ENCODE measurements at regions not wholly inside any gene's neighbourhood (a gene's known extent, or its start where the extent isn't known, plus 50 kb on each side); places are given as distances from the start of the nearest gene placed in this dataset.

GRCh38 chrX:124960454-124960853, 359.2 kb upstream of the TEX13C start:
- Histone ChIP-seq H3K4me3 (no peak overlapping the region), H3K79me2 (ENCODE audit: control insufficient read depth, insufficient read depth, low read length) (no peaks in the 10 kb centered on the region), H3K36me3 (ENCODE audit: control insufficient read depth in 2 of 2, insufficient read depth in 2 of 2, low read length in 1 of 2) (no peaks in the 10 kb centered on the region), H3K9me3 (replicated peaks; ENCODE audit: control insufficient read depth, insufficient read depth, low read length) (no peaks in the 10 kb centered on the region), H3K9ac (ENCODE audit: control insufficient read depth, insufficient read depth, low read length) (no peak overlapping the region), H3K4me2 (ENCODE audit: control insufficient read depth, insufficient read depth) (no peak overlapping the region), H3K27ac (ENCODE audit: control insufficient read depth, insufficient read depth) (no peak overlapping the region), H2AFZ (ENCODE audit: control insufficient read depth, low read depth, low read length) (no peak overlapping the region), H3K27me3 (replicated peaks in 1 of 2; ENCODE audit: control insufficient read depth in 2 of 2, insufficient read depth in 2 of 2, low read length in 1 of 2) (no peaks in the 10 kb centered on the region), H4K20me1 (ENCODE audit: control insufficient read depth, insufficient read depth) (no peaks in the 10 kb centered on the region), H3K4me1 (ENCODE audit: control insufficient read depth, insufficient read depth, low read length) (no peaks in the 10 kb centered on the region)
- in situ Hi-C loops (cut with MboI) (no loop called here), intact Hi-C loops (cut with micrococcal nuclease; ENCODE audit: unreplicated experiment) (no loop called here)
- POLR2A ChIA-PET = no interaction called here
- SMC1A ChIA-PET (ENCODE audit: uncharacterized antibody, unreplicated experiment) = interaction anchor here (0.7 kb wide), 1 partner anchor 23 kb away, joined by 3 read pairs; no protein-coding TSS in a partner anchor
- FAIRE-seq (no peak), DNase-seq (ENCODE audit: low read depth, low spot score) (no peak), ATAC-seq (no peak)
- 0% methylated on average over 2 of the region's 2 CpGs for WGBS (ENCODE audit: insufficient coverage, insufficient replicate concordance, low lambda C conversion rate, missing lambda C conversion rate)
- CTCF ChIA-PET = no interaction called here
- RAD21 ChIA-PET (ENCODE audit: unreplicated experiment) = no interaction called here
- TF ChIP-seq FOXK2 (IDR thresholded peaks at IDR 0.05) (no peak), SPI1 (IDR thresholded peaks at IDR 0.05; ENCODE audit: borderline replicate concordance, insufficient read depth, low read depth, low read length) (no peak), BHLHE40 (IDR thresholded peaks at IDR 0.05; ENCODE audit: borderline replicate concordance in 1 of 2, low read depth in 2 of 2, low read length in 1 of 2) (no peak), NBN (IDR thresholded peaks at IDR 0.05) (no peak), CBX5 (IDR thresholded peaks at IDR 0.05; ENCODE audit: low read depth) (no peak), ATF7 (IDR thresholded peaks at IDR 0.05; ENCODE audit: low read depth) (no peak), WRNIP1 (IDR thresholded peaks at IDR 0.05; ENCODE audit: borderline replicate concordance, low read depth, low read length) (no peak)
- no TSS peak for BruUV-seq (replicated peaks)

DNA sequence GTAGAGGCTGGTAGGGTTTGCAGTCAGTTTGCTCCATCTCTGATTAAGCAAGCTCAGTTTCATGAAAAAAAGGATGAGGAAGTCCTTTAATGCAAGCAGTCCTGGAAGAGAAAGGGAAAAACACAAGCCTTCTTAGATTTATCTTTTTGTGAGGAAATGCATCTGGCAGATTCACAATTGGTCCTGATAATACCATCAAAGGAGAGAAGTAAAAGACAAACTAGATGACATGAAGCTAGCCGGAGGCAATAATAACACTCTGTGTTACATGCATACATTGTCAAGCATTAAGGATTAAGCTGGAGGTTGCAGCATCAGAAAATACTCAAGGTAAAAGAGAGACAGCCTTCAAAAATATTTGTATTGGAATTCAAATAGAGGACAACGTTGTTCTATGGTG, 356.0 kb upstream of the TEX13C start, which contains the start of gene TENM1:
TENM1 (minus strand) TSS at position 101 of the 400 bp plus-strand sequence.
- H3K4me2 ChIP-seq (ENCODE audit: control insufficient read depth, insufficient read depth) = no peak within 1 kb of the TSS
- H3K27ac ChIP-seq (ENCODE audit: control insufficient read depth, insufficient read depth) = no peak within 1 kb of the TSS
- SMC1A ChIA-PET (ENCODE audit: uncharacterized antibody, unreplicated experiment) = interaction anchor here (1.2 kb wide), 1 partner anchor 12 kb away, joined by 3 read pairs; no protein-coding TSS in a partner anchor
- WGBS (ENCODE audit: insufficient coverage, insufficient replicate concordance, low lambda C conversion rate, missing lambda C conversion rate) = 0% methylated on average over 2 of the region's 2 CpGs
- in situ Hi-C loops (cut with MboI) = no loop called here
- intact Hi-C loops (cut with micrococcal nuclease; ENCODE audit: unreplicated experiment) = no loop called here
- no peaks in the 10 kb centered on the region for H3K4me1 ChIP-seq (ENCODE audit: control insufficient read depth, insufficient read depth, low read length)
- RAD21 ChIA-PET (ENCODE audit: unreplicated experiment) = no interaction called here
- H3K9ac ChIP-seq (ENCODE audit: control insufficient read depth, insufficient read depth, low read length) = no peak within 1 kb of the TSS
- ATAC-seq (no peak), DNase-seq (ENCODE audit: low read depth, low spot score) (no peak), FAIRE-seq (no peak)
- H2AFZ ChIP-seq (ENCODE audit: control insufficient read depth, low read depth, low read length) = no peak within 1 kb of the TSS
- H4K20me1 ChIP-seq (ENCODE audit: control insufficient read depth, insufficient read depth) = no peaks in the 10 kb centered on the region
- POLR2A ChIA-PET = no interaction called here
- no peaks in the 10 kb centered on the region for H3K27me3 ChIP-seq (replicated peaks in 1 of 2; ENCODE audit: control insufficient read depth in 2 of 2, insufficient read depth in 2 of 2, low read length in 1 of 2)
- no peaks in the 10 kb centered on the region for H3K9me3 ChIP-seq (replicated peaks; ENCODE audit: control insufficient read depth, insufficient read depth, low read length)
- CTCF ChIA-PET = interaction anchor here (0.6 kb wide), 1 partner anchor 75 kb away, joined by 3 read pairs; no protein-coding TSS in a partner anchor
- no peaks in the 10 kb centered on the region for H3K79me2 ChIP-seq (ENCODE audit: control insufficient read depth, insufficient read depth, low read length)
- H3K4me3 ChIP-seq = no peak within 1 kb of the TSS
- TF ChIP-seq PBX3 (IDR thresholded peaks at IDR 0.05; ENCODE audit: insufficient replicate concordance, low read depth, low read length) = no peak
- no peak for TF ChIP-seq YBX1 (IDR thresholded peaks at IDR 0.05)
- TF ChIP-seq HDAC2 (IDR thresholded peaks at IDR 0.05) = no peak
- no peak for TF ChIP-seq STAT1 (conservative IDR thresholded peaks at IDR 0.05)
- no peak for TF ChIP-seq TAF1 (IDR thresholded peaks at IDR 0.05; ENCODE audit: borderline replicate concordance, low read depth, low read length)
- no peak for TF ChIP-seq ZNF207 (IDR thresholded peaks at IDR 0.05; ENCODE audit: borderline replicate concordance)
- TF ChIP-seq RB1 (IDR thresholded peaks at IDR 0.05; ENCODE audit: borderline replicate concordance) = no peak
- TF ChIP-seq MXI1 (IDR thresholded peaks at IDR 0.05; ENCODE audit: low read depth, low read length) = no peak
- TF ChIP-seq YY1 (IDR thresholded peaks at IDR 0.05; ENCODE audit: low read depth, low read length) = no peak
- no peak for TF ChIP-seq IRF3 (IDR thresholded peaks at IDR 0.05)
- TF ChIP-seq ZNF622 (IDR thresholded peaks at IDR 0.05) = no peak
- TF ChIP-seq ZNF274 (IDR thresholded peaks at IDR 0.05; ENCODE audit: insufficient read depth, insufficient read length) = no peak
- no peaks in the 10 kb centered on the region for H3K36me3 ChIP-seq (ENCODE audit: control insufficient read depth in 2 of 2, insufficient read depth in 2 of 2, low read length in 1 of 2)
- BruUV-seq (replicated peaks) = no TSS peak
